ENCODE measurements at regions not wholly inside any gene's neighbourhood (a gene's known extent, or its start where the extent isn't known, plus 50 kb on each side); places are given as distances from the start of the nearest gene placed in this dataset.

GRCh38 chr6:134684423-134684795, 265.5 kb downstream of the ALDH8A1 start:
- ATAC-seq (no peak), FAIRE-seq (no peak), DNase-seq (ENCODE audit: low read depth in 1 of 2, low spot score in 1 of 2) (no peak)
- H3K4me3 ChIP-seq: no peak overlapping the region
- H3K4me2 ChIP-seq: no peak overlapping the region
- peaks cover 14% of the 10 kb centered on the region; the same call in 1 of the 3 replicates for H3K4me1 ChIP-seq
- CTCF ChIA-PET: no interaction called here
- H3K27ac ChIP-seq: no peak overlapping the region
- POLR2A ChIA-PET: no interaction called here
- H3K9me3 ChIP-seq: no peaks in the 10 kb centered on the region
- TF ChIP-seq MYC (IDR thresholded peaks at IDR 0.05; ENCODE audit: borderline replicate concordance, low read length) (no peak), PHF8 (IDR thresholded peaks at IDR 0.05; ENCODE audit: borderline replicate concordance, low read depth) (no peak), NR3C1 (IDR thresholded peaks at IDR 0.05) (no peak), JUN (IDR thresholded peaks at IDR 0.05) (no peak), HEYL (CRISPR knock-in tag; IDR thresholded peaks at IDR 0.05) (no peak), SREBF2 (IDR thresholded peaks at IDR 0.05) (no peak), ZNF302 (CRISPR knock-in tag; IDR thresholded peaks at IDR 0.05) (no peak), CBX2 (IDR thresholded peaks at IDR 0.05; ENCODE audit: borderline replicate concordance, low read depth) (no peak), CTCF (IDR thresholded peaks at IDR 0.05) (no peak), FOSL2 (IDR thresholded peaks at IDR 0.05) (no peak), FOSL2 (CRISPR knock-in tag; IDR thresholded peaks at IDR 0.05) (no peak), BHLHE40 (IDR thresholded peaks at IDR 0.05; ENCODE audit: low read depth, low read length) (no peak), RNF2 (IDR thresholded peaks at IDR 0.05; ENCODE audit: borderline replicate concordance, low read depth) (no peak), EHF (CRISPR knock-in tag; IDR thresholded peaks at IDR 0.05) (no peak), KDM5A (IDR thresholded peaks at IDR 0.05) (no peak), GATA3 (IDR thresholded peaks at IDR 0.05; ENCODE audit: borderline replicate concordance) (no peak), TP53 (CRISPR knock-in tag; IDR thresholded peaks at IDR 0.05) (no peak), RCOR1 (IDR thresholded peaks at IDR 0.05; ENCODE audit: low read depth, low read length) (no peak)
- WGBS (ENCODE audit: missing lambda C conversion rate): 52% methylated on average over 2 of the region's 2 CpGs

- 78% methylated on average over 2 of the region's 2 CpGs for WGBS (ENCODE audit: missing lambda C conversion rate)
- Histone ChIP-seq H3K4me2 (no peak overlapping the region), H3K4me1 (peaks cover 18% of the 10 kb centered on the region), H3K27ac (no peak overlapping the region), H3K9me3 (no peaks in the 10 kb centered on the region), H3K4me3 (no peak overlapping the region)
- no peak for ATAC-seq
- no peak for FAIRE-seq
- CTCF ChIA-PET: no interaction called here
- no peak for DNase-seq (ENCODE audit: low read depth in 1 of 2, low spot score in 1 of 2)
- POLR2A ChIA-PET: no interaction called here
- TF ChIP-seq RARB (CRISPR knock-in tag; IDR thresholded peaks at IDR 0.05) (no peak), KDM5A (IDR thresholded peaks at IDR 0.05) (no peak), EHMT2 (IDR thresholded peaks at IDR 0.05; ENCODE audit: low read depth) (no peak), FOSL2 (IDR thresholded peaks at IDR 0.05) (no peak), FOSL2 (CRISPR knock-in tag; IDR thresholded peaks at IDR 0.05) (no peak), PHF8 (IDR thresholded peaks at IDR 0.05; ENCODE audit: borderline replicate concordance, low read depth) (no peak), MAX (IDR thresholded peaks at IDR 0.05) (no peak), HEYL (CRISPR knock-in tag; IDR thresholded peaks at IDR 0.05) (no peak), CTCF (IDR thresholded peaks at IDR 0.05) (no peak), USF2 (IDR thresholded peaks at IDR 0.05) (no peak), REST (IDR thresholded peaks at IDR 0.05) (no peak), BCL3 (IDR thresholded peaks at IDR 0.05) (no peak), ZNF302 (CRISPR knock-in tag; IDR thresholded peaks at IDR 0.05) (no peak), RFX5 (IDR thresholded peaks at IDR 0.05) (no peak), PBX3 (IDR thresholded peaks at IDR 0.05) (no peak)
These were observed 266.0 kb downstream of the ALDH8A1 start for GRCh38 chr6:134683783-134684422.
